HEK293 (cell line): ENCODE measurements at regions not wholly inside any gene's neighbourhood (a gene's known extent, or its start where the extent isn't known, plus 50 kb on each side); places are given as distances from the start of the nearest gene placed in this dataset.
"Not testable (repeated sequence)": the region's sequence is repeated elsewhere in the genome, so short reads cannot be mapped to it uniquely, and the experiment has no call there.

ENCODE experiments used
- CTCF ChIA-PET: fragments of 350-600 bp; formaldehyde crosslinking; extraction: SDS; loops from one replicate; lab custom pipeline; 2021; ENCODE audit warnings: antibody characterized with exemption; lab: Yijun Ruan, JAX
- POLR2A ChIA-PET: fragments of 300-600 bp; formaldehyde crosslinking; extraction: SDS; loops from one replicate; lab custom pipeline; 2020; ENCODE audit warnings: antibody characterized with exemption, inconsistent platforms; lab: Yijun Ruan, JAX
- H3K27ac ChIP-seq: fragments of 200-500 bp; sonication (Bioruptor generic); 2 replicates; pipeline ENCODE4 v1.5.1; 2014; ENCODE audit warnings: low read depth, low read length, control low read depth, inconsistent platforms; ENCODE audit errors: extremely low read depth
- H3K36me3 ChIP-seq, 2 experiments: fragments of 200-500 bp in 1 of 2; sonication (Bioruptor generic) in 1 of 2; 1 replicate in 1 of 2; 2 replicates in 1 of 2; pipeline ENCODE4 v1.5.1; 2014 to 2017; ENCODE audit warnings: inconsistent platforms in 2 of 2, low read length in 2 of 2; ENCODE audit not compliant: control insufficient read depth in 2 of 2, insufficient read depth in 1 of 2
- H3K4me1 ChIP-seq: fragments of 200-500 bp; sonication (Bioruptor generic); 2 replicates; pipeline ENCODE4 v1.5.1; 2014; ENCODE audit warnings: mild to moderate bottlenecking, low read length, inconsistent platforms; ENCODE audit not compliant: control insufficient read depth, insufficient read depth
- H3K4me3 ChIP-seq: 2 replicates; pipeline ENCODE4 v1.5.1; 2011; ENCODE audit warnings: low read depth, mild to moderate bottlenecking, control low read depth, low read length, moderate library complexity
- H3K9me3 ChIP-seq: fragments of 200-500 bp; sonication (Bioruptor generic); 2 replicates; pipeline ENCODE4 v1.5.1; 2014; ENCODE audit warnings: low read depth, low read length, inconsistent platforms; ENCODE audit not compliant: control insufficient read depth, insufficient read depth
- IKZF3 ChIP-seq: fragments of 450-650 bp; IDR thresholded peaks from 2 replicates; pipeline ENCODE4 v1.5.0; 2018; ENCODE audit warnings: missing biosample characterization, mild to moderate bottlenecking, missing genetic modification characterization, moderate library complexity
- SP2 ChIP-seq: fragments of 450-650 bp; formaldehyde crosslinking; IDR thresholded peaks from 2 replicates; pipeline ENCODE4 v1.5.1; 2016; ENCODE audit warnings: missing biosample characterization, missing genetic modification characterization
- SP7 ChIP-seq: fragments of 450-650 bp; formaldehyde crosslinking; IDR thresholded peaks from 2 replicates; pipeline ENCODE4 v1.5.1; 2016; ENCODE audit warnings: missing biosample characterization, missing genetic modification characterization
- ZBTB21 ChIP-seq: fragments of 450-650 bp; formaldehyde crosslinking; IDR thresholded peaks from 2 replicates; pipeline ENCODE4 v1.5.1; 2017; ENCODE audit warnings: missing biosample characterization, missing genetic modification characterization
- ZFP41 ChIP-seq: fragments of 450-650 bp; formaldehyde crosslinking; IDR thresholded peaks from 2 replicates; pipeline ENCODE4 v1.5.1; 2016; ENCODE audit warnings: missing biosample characterization, missing genetic modification characterization, borderline replicate concordance
- ZNF311 ChIP-seq: fragments of 450-650 bp; formaldehyde crosslinking; IDR thresholded peaks from 2 replicates; pipeline ENCODE4 v1.5.1; 2017; ENCODE audit warnings: missing biosample characterization, missing genetic modification characterization, borderline replicate concordance
- ZNF624 ChIP-seq: fragments of 450-650 bp; formaldehyde crosslinking; IDR thresholded peaks from 2 replicates; pipeline ENCODE4 v1.5.1; 2017; ENCODE audit warnings: missing biosample characterization, missing genetic modification characterization
- ZNF629 ChIP-seq: fragments of 450-650 bp; formaldehyde crosslinking; IDR thresholded peaks from 2 replicates; pipeline ENCODE4 v1.5.1; 2017; ENCODE audit warnings: missing biosample characterization, missing genetic modification characterization
- ZNF701 ChIP-seq: fragments of 450-650 bp; formaldehyde crosslinking; IDR thresholded peaks from 2 replicates; pipeline ENCODE4 v1.5.1; 2016; ENCODE audit warnings: missing biosample characterization, missing genetic modification characterization
- ZNF785 ChIP-seq: fragments of 450-650 bp; formaldehyde crosslinking; IDR thresholded peaks from 2 replicates; pipeline ENCODE4 v1.5.1; 2016; ENCODE audit warnings: missing biosample characterization, missing genetic modification characterization
- ZNF791 ChIP-seq: fragments of 450-650 bp; formaldehyde crosslinking; IDR thresholded peaks from 2 replicates; pipeline ENCODE4 v1.5.1; 2016; ENCODE audit warnings: missing biosample characterization, missing genetic modification characterization
- TF ChIP-seq, protein P1 (sequence below): fragments of 450-650 bp; IDR thresholded peaks from 2 replicates; pipeline ENCODE4 v1.5.1; 2018; ENCODE audit warnings: missing biosample characterization, missing genetic modification characterization
- TF ChIP-seq, protein P2 (sequence below): fragments of 450-650 bp; formaldehyde crosslinking; IDR thresholded peaks from 2 replicates; pipeline ENCODE4 v1.5.1; 2016; ENCODE audit warnings: missing biosample characterization, missing genetic modification characterization
- TF ChIP-seq, protein P3 (sequence below): fragments of 450-650 bp; formaldehyde crosslinking; IDR thresholded peaks from 2 replicates; pipeline ENCODE4 v1.5.1; 2016; ENCODE audit warnings: missing biosample characterization, missing genetic modification characterization
- TF ChIP-seq, protein P4 (sequence below): fragments of 450-650 bp; formaldehyde crosslinking; IDR thresholded peaks from 2 replicates; pipeline ENCODE4 v1.5.1; 2016; ENCODE audit warnings: missing biosample characterization, missing genetic modification characterization
- TF ChIP-seq, protein P5 (sequence below): fragments of 450-650 bp; formaldehyde crosslinking; IDR thresholded peaks from 2 replicates; pipeline ENCODE4 v1.5.1; 2016; ENCODE audit warnings: missing biosample characterization, missing genetic modification characterization

DNA sequence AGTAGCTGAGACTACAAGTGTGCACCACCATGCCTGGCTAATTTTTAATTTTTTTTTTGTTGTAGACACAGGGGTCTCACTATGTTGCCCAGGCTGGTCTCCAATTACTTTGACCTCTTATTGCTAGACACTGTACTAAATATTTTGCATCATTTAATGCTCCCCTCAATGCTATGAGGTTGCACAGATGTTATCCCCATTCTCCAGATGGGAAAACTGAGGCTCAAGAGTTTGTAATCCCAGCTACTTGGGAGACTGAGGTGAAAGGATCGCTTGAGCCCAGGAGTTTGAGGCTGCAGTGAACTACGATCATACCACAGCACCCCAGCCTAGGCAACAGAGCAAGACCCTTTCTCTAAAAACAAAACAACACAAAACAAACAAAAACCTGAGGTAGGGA lies 443.3 kb upstream of the C16orf82 start (continued):
- TF ChIP-seq ZNF785 (tag by site-specific recombination) (no peak), ZFP41 (tag by site-specific recombination) (no peak)
- TF ChIP-seq, all 188 proteins: peak for 0

GRCh38 chr16:26627958-26628357 lies 438.8 kb upstream of the C16orf82 start:
- POLR2A ChIA-PET = no interaction called here
- Histone ChIP-seq H3K27ac (no peak overlapping the region), H3K4me1 (no peaks in the 10 kb centered on the region), H3K4me3 (no peak overlapping the region), H3K9me3 (no peaks in the 10 kb centered on the region), H3K36me3 (no peaks in the 10 kb centered on the region)
- CTCF ChIA-PET = no interaction called here
- TF ChIP-seq ZNF785 (tag by site-specific recombination) (no peak), ZNF311 (tag by site-specific recombination) (no peak), IKZF3 (no peak), SP2 (no peak), ZNF629 (no peak), ZBTB21 (tag by site-specific recombination) (no peak)
- TF ChIP-seq, protein P1, sequence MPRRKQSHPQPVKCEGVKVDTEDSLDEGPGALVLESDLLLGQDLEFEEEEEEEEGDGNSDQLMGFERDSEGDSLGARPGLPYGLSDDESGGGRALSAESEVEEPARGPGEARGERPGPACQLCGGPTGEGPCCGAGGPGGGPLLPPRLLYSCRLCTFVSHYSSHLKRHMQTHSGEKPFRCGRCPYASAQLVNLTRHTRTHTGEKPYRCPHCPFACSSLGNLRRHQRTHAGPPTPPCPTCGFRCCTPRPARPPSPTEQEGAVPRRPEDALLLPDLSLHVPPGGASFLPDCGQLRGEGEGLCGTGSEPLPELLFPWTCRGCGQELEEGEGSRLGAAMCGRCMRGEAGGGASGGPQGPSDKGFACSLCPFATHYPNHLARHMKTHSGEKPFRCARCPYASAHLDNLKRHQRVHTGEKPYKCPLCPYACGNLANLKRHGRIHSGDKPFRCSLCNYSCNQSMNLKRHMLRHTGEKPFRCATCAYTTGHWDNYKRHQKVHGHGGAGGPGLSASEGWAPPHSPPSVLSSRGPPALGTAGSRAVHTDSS (tag by site-specific recombination) = no peak
- TF ChIP-seq, protein P2, sequence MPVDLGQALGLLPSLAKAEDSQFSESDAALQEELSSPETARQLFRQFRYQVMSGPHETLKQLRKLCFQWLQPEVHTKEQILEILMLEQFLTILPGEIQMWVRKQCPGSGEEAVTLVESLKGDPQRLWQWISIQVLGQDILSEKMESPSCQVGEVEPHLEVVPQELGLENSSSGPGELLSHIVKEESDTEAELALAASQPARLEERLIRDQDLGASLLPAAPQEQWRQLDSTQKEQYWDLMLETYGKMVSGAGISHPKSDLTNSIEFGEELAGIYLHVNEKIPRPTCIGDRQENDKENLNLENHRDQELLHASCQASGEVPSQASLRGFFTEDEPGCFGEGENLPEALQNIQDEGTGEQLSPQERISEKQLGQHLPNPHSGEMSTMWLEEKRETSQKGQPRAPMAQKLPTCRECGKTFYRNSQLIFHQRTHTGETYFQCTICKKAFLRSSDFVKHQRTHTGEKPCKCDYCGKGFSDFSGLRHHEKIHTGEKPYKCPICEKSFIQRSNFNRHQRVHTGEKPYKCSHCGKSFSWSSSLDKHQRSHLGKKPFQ (tag by site-specific recombination) = no peak
- TF ChIP-seq, protein P3, sequence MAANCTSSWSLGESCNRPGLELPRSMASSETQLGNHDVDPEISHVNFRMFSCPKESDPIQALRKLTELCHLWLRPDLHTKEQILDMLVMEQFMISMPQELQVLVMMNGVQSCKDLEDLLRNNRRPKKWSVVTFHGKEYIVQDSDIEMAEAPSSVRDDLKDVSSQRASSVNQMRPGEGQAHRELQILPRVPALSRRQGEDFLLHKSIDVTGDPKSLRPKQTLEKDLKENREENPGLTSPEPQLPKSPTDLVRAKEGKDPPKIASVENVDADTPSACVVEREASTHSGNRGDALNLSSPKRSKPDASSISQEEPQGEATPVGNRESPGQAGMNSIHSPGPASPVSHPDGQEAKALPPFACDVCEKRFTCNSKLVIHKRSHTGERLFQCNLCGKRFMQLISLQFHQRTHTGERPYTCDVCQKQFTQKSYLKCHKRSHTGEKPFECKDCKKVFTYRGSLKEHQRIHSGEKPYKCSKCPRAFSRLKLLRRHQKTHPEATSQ (tag by site-specific recombination) = no peak

- POLR2A ChIA-PET, CTCF ChIA-PET, H3K9me3 ChIP-seq: not testable (repeated sequence)
These were observed 435.4 kb upstream of the C16orf82 start for GRCh38 chr16:26631365-26631764.

DNA sequence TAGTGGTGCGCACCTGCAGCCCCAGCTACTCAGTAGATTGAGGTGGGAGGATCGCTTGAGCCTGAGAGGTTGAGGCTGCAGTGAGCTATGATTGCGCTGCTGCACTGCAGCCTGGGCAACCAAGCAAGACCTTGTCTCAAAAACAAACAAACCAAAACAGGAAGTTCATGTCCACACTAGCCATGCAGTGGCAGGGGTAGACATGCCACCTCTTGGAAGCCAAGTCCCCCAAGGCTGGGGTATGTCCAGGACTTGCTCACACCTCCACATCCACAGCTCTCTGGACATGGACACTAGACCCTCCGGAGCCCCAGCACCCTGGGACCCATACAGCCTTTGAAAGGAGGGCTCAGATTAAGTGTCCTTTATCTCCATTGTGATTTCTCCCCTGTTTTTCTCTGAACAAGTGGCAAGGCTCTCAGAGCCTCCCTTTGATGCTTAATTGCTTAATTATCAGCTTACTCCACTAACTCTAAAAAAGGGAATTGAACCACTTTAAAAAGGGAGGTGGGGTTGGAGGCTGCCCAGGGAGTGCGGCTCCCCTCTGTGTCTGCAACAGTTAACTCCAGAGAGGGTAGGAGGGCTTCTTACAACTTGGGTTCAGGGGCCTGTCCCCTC lies 424.6 kb upstream of the C16orf82 start:
- CTCF ChIA-PET = no interaction called here
- H3K4me3 ChIP-seq = no peak overlapping the region
- H3K36me3 ChIP-seq = no peaks in the 10 kb centered on the region
- H3K4me1 ChIP-seq = no peaks in the 10 kb centered on the region
- no peak overlapping the region for H3K27ac ChIP-seq
- POLR2A ChIA-PET = no interaction called here
- no peaks in the 10 kb centered on the region for H3K9me3 ChIP-seq
- no peak for TF ChIP-seq ZNF624 (tag by site-specific recombination)
- TF ChIP-seq SP7 (tag by site-specific recombination) = no peak
- TF ChIP-seq ZNF791 (tag by site-specific recombination) = no peak
- no peak for TF ChIP-seq IKZF3
- TF ChIP-seq ZNF701 (tag by site-specific recombination) = no peak
- TF ChIP-seq, protein P4, sequence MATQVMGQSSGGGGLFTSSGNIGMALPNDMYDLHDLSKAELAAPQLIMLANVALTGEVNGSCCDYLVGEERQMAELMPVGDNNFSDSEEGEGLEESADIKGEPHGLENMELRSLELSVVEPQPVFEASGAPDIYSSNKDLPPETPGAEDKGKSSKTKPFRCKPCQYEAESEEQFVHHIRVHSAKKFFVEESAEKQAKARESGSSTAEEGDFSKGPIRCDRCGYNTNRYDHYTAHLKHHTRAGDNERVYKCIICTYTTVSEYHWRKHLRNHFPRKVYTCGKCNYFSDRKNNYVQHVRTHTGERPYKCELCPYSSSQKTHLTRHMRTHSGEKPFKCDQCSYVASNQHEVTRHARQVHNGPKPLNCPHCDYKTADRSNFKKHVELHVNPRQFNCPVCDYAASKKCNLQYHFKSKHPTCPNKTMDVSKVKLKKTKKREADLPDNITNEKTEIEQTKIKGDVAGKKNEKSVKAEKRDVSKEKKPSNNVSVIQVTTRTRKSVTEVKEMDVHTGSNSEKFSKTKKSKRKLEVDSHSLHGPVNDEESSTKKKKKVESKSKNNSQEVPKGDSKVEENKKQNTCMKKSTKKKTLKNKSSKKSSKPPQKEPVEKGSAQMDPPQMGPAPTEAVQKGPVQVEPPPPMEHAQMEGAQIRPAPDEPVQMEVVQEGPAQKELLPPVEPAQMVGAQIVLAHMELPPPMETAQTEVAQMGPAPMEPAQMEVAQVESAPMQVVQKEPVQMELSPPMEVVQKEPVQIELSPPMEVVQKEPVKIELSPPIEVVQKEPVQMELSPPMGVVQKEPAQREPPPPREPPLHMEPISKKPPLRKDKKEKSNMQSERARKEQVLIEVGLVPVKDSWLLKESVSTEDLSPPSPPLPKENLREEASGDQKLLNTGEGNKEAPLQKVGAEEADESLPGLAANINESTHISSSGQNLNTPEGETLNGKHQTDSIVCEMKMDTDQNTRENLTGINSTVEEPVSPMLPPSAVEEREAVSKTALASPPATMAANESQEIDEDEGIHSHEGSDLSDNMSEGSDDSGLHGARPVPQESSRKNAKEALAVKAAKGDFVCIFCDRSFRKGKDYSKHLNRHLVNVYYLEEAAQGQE (tag by site-specific recombination) = no peak
- TF ChIP-seq, protein P5, sequence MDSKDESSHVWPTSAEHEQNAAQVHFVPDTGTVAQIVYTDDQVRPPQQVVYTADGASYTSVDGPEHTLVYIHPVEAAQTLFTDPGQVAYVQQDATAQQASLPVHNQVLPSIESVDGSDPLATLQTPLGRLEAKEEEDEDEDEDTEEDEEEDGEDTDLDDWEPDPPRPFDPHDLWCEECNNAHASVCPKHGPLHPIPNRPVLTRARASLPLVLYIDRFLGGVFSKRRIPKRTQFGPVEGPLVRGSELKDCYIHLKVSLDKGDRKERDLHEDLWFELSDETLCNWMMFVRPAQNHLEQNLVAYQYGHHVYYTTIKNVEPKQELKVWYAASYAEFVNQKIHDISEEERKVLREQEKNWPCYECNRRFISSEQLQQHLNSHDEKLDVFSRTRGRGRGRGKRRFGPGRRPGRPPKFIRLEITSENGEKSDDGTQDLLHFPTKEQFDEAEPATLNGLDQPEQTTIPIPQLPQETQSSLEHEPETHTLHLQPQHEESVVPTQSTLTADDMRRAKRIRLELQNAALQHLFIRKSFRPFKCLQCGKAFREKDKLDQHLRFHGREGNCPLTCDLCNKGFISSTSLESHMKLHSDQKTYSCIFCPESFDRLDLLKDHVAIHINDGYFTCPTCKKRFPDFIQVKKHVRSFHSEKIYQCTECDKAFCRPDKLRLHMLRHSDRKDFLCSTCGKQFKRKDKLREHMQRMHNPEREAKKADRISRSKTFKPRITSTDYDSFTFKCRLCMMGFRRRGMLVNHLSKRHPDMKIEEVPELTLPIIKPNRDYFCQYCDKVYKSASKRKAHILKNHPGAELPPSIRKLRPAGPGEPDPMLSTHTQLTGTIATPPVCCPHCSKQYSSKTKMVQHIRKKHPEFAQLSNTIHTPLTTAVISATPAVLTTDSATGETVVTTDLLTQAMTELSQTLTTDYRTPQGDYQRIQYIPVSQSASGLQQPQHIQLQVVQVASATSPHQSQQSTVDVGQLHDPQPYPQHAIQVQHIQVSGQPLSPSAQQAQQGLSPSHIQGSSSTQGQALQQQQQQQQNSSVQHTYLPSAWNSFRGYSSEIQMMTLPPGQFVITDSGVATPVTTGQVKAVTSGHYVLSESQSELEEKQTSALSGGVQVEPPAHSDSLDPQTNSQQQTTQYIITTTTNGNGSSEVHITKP (tag by site-specific recombination) = no peak
- TF ChIP-seq, all 188 proteins: peak for 0

More at GRCh38 chr16:26631365-26631764, 435.4 kb upstream of the C16orf82 start:
- not testable (repeated sequence) for H3K36me3 ChIP-seq, H3K27ac ChIP-seq, H3K4me3 ChIP-seq, H3K4me1 ChIP-seq
